Adrenal gland (tissue), 9 donors: ENCODE measurements at regions not wholly inside any gene's neighbourhood (a gene's known extent, or its start where the extent isn't known, plus 50 kb on each side); places are given as distances from the start of the nearest gene placed in this dataset.

Experiments used
- DNase-seq, 7 donors: peaks; one replicate each; pipeline ENCODE4 v3.0.0-alpha.2; 2019 to 2020
- H3K27ac ChIP-seq, 5 donors: fragments of 200-600 bp; sonication (generic) in 4 of 5; 1 replicate in 3 of 5; 2 replicates in 2 of 5; pipeline versions ENCODE4 v1.5.1 to v1.8.0; 2016 to 2020; ENCODE audit warnings: mild to moderate bottlenecking in 1 of 5
- H3K27me3 ChIP-seq: fragments of 200-600 bp; 2 replicates; pipeline ENCODE4 v1.8.0; 2021
- H3K36me3 ChIP-seq, 2 donors: fragments of 200-600 bp; replicated peaks in 1 of 2; 1 replicate in 1 of 2; 2 replicates in 1 of 2; pipeline versions ENCODE4 v1.5.1 to v1.8.0; 2018 to 2022
- H3K4me1 ChIP-seq, 2 donors: fragments of 200-600 bp; replicated peaks in 1 of 2; 1 replicate in 1 of 2; 2 replicates in 1 of 2; pipeline versions ENCODE4 v1.5.1 to v1.8.0; 2018 to 2021
- H3K4me3 ChIP-seq, 4 donors: fragments of 200-600 bp; sonication (generic) in 3 of 4; one replicate each; pipeline ENCODE4 v1.5.1; 2016 to 2018
- H3K9me3 ChIP-seq, 3 donors: fragments of 200-600 bp; sonication (generic) in 1 of 3; replicated peaks in 1 of 3; 1 replicate in 2 of 3; 2 replicates in 1 of 3; pipeline versions ENCODE4 v1.5.1 to v1.8.0; 2016 to 2021
- CTCF ChIP-seq, 6 experiments: fragments of 450-650 bp in 4 of 6; fragments of 200-600 bp in 2 of 6; sonication (generic) in 1 of 6; IDR thresholded peaks; 1 replicate in 5 of 6; 2 replicates in 1 of 6; pipeline versions ENCODE4 v1.5.1 to v1.8.0; 2016 to 2021; ENCODE audit warnings: antibody characterized with exemption in 6 of 6, mild to moderate bottlenecking in 2 of 6, moderate library complexity in 1 of 6
- POLR2A ChIP-seq, 2 donors: fragments of 450-650 bp; IDR thresholded peaks; one replicate each; pipeline ENCODE4 v1.6.1; 2017; ENCODE audit warnings: antibody characterized with exemption in 2 of 2, mild to moderate bottlenecking in 2 of 2, moderate library complexity in 1 of 2
- WGBS, 4 donors: extraction: QIAGEN DNeasy Blood & Tissue Kit in 2 of 4; methylation state at CpG; one replicate each; pipeline versions ENCODE4 v1.1.5 to v1.1.7; 2013 to 2017; 5-methylcytosine and 5-hydroxymethylcytosine counted together
- intact Hi-C, 2 donors: fragments of 100-400 bp; cut with DNase I; formaldehyde crosslinking; loops; one replicate each; pipeline versions ENCODE4 v1.14.1 to v1.15.0; 2022 to 2023
- donor health status: healthy with polysubstance abuse.
- donor health status: Bipolar disorder and iron deficiency.
- donor health status: DM: yes; HTN: yes; CAD: no.
- donor health status: DM: no; HTN: no; CAD: no.
- donor health status: DM: no; HTN: no; CAD: no.

- WGBS, 4 donors: 46 to 86% (median 67%) methylated on average over 7 to 9 of the region's 9 CpGs
- intact Hi-C loops: no loop called here
- Histone ChIP-seq H3K36me3 (no peaks in the 10 kb centered on the region), H3K9me3 (no peaks in the 10 kb centered on the region), H3K27ac (peak overlapping the region in 3 of 5 donors; percentile 76 to 87 (median 86)), H3K4me3 (peak overlapping the region in 2 of 4 donors; percentile 21 to 66), H3K27me3 (no peaks in the 10 kb centered on the region), H3K4me1 (no peaks in the 10 kb centered on the region)
- DNase-seq: peak in 5 of 7 donors; percentile 81 to 89 (median 85)
- TF ChIP-seq POLR2A (IDR thresholded peaks at IDR 0.05): no peak
- TF ChIP-seq CTCF (IDR thresholded peaks at IDR 0.05): peak in 3 of 6 experiments; percentile 43 to 71 (median 49)
Observed at GRCh38 chrX:131747173-131747572, 203.3 kb downstream of the OR13H1 start.

DNA sequence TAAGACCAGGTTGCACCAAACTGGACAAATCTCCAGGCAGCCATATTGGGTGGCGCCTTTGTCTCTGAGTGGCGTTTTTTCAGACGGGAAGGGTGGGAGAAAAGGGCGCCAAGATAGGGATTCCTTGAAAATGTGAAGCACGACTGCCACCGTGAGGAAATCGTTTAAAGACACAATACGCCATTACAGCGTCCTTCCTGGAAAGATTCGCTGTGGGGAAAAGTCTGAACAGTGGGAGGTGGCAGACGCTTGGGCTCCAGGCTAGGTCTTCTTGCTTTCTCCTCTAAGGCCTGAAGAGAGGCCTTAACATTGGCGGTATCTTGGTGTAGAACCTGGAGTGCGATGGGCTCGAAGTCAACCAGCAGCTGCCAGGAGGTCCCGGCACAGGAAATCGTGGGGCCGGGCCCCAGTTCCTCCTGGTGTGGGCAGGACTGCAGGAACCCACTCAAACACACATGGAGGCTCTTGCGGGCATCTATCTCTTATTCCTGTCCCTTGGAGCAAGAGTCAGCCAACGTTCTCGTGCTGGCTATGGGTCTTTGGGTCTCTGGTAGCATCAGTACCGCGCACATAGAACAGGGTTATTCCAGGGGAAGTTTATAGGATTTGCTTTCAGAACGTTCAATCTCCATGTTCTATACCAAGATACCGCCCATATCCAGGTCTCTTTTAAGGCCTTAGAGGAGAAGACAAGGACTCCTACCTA is 208.8 kb downstream of the OR13H1 start:
- TF ChIP-seq POLR2A (IDR thresholded peaks at IDR 0.05): no peak
- peak in 2 of 6 experiments; percentile 6 to 24 for TF ChIP-seq CTCF (IDR thresholded peaks at IDR 0.05)
- H3K27me3 ChIP-seq: peaks cover 3% of the 10 kb centered on the region
- WGBS, 4 donors: 47 to 88% (median 66%) methylated on average over 12 to 24 of the region's 24 CpGs
- no peaks in the 10 kb centered on the region for H3K36me3 ChIP-seq
- H3K4me1 ChIP-seq: no peaks in the 10 kb centered on the region
- intact Hi-C loops: no loop called here
- peak in 5 of 7 donors; percentile 69 to 93 (median 89) for DNase-seq
- H3K4me3 ChIP-seq: peak overlapping the region in 2 of 4 donors; percentile 34 to 68
- no peaks in the 10 kb centered on the region for H3K9me3 ChIP-seq
- H3K27ac ChIP-seq: peak overlapping the region in 3 of 5 donors; percentile 47 to 84 (median 80)

DNA sequence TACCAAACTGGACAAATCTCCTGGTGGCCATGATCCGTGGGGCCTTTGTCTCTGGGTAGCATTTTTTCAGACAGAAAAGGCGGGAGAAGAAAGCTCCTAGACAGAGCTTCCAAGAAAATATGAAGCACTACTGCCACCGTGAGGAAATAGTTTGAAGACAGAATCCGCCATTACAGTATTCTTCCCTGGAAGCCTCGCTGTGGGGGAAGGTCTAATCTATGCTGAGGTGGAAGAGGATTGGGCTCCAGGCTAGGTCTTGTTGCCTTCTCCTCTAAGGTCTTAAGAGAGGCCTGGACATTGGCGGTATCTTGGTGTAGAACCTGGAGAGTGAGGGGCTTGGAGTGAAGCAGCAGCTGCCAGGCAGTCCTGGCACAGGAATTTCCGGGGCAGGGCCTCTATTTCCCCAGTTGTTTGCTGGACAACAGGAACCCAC is 218.9 kb downstream of the OR13H1 start:
- Histone ChIP-seq H3K27me3 (no peaks in the 10 kb centered on the region), H3K4me3 (peak overlapping the region in 2 of 4 donors; percentile 26 to 47), H3K4me1 (peaks cover 0 to 6% of the 10 kb centered on the region in 2 donors), H3K27ac (peak overlapping the region in 2 of 5 donors; percentile 7 to 54), H3K36me3 (no peaks in the 10 kb centered on the region), H3K9me3 (no peaks in the 10 kb centered on the region)
- TF ChIP-seq CTCF (IDR thresholded peaks at IDR 0.05): peak in 4 of 6 experiments; percentile 25 to 74 (median 55)
- TF ChIP-seq POLR2A (IDR thresholded peaks at IDR 0.05): no peak
- peak in 5 of 7 donors; percentile 56 to 81 (median 72) for DNase-seq
- WGBS, 4 donors: 38 to 86% (median 75%) methylated on average over 5 to 7 of the region's 7 CpGs
- intact Hi-C loops: no loop called here

- no peaks in the 10 kb centered on the region for H3K27me3 ChIP-seq
- H3K9me3 ChIP-seq: no peaks in the 10 kb centered on the region
- 32 to 91% (median 62%) methylated on average over 9 to 10 of the region's 10 CpGs for WGBS, 4 donors
- peak overlapping the region in 2 of 4 donors; percentile 2 to 47 for H3K4me3 ChIP-seq
- peak in 5 of 7 donors; percentile 82 to 92 (median 87) for DNase-seq
- peaks cover 0 to 8% of the 10 kb centered on the region in 2 donors for H3K4me1 ChIP-seq
- TF ChIP-seq CTCF (IDR thresholded peaks at IDR 0.05) (peak in 4 of 6 experiments; percentile 12 to 86 (median 44)), POLR2A (IDR thresholded peaks at IDR 0.05) (no peak)
- intact Hi-C loops: no loop called here
- H3K27ac ChIP-seq: no peak overlapping the region
- H3K36me3 ChIP-seq: no peaks in the 10 kb centered on the region
Observed at GRCh38 chrX:131763674-131764073, 219.8 kb downstream of the OR13H1 start.
